ENCODE measurements at regions not wholly inside any gene's neighbourhood (a gene's known extent, or its start where the extent isn't known, plus 50 kb on each side); places are given as distances from the start of the nearest gene placed in this dataset.

GRCh38 chr18:59083136-59083818 is 56.4 kb upstream of the SEC11C start:
- no peak for ATAC-seq
- TF ChIP-seq ZNF565 (CRISPR knock-in tag; conservative IDR thresholded peaks at IDR 0.05; ENCODE audit: low read depth) (no peak), GLIS3 (CRISPR knock-in tag; IDR thresholded peaks at IDR 0.05) (no peak), ZC3H10 (CRISPR knock-in tag; IDR thresholded peaks at IDR 0.05) (no peak), ZNF70 (CRISPR knock-in tag; IDR thresholded peaks at IDR 0.05) (no peak), ZFP3 (CRISPR knock-in tag; IDR thresholded peaks at IDR 0.05) (no peak), PPARA (CRISPR knock-in tag; IDR thresholded peaks at IDR 0.05; ENCODE audit: borderline replicate concordance) (no peak), ESRRG (CRISPR knock-in tag; IDR thresholded peaks at IDR 0.05) (no peak), ARNTL (CRISPR knock-in tag; IDR thresholded peaks at IDR 0.05; ENCODE audit: borderline replicate concordance, low read depth) (no peak), SNAI2 (CRISPR knock-in tag; IDR thresholded peaks at IDR 0.05) (no peak), TSHZ2 (CRISPR knock-in tag; IDR thresholded peaks at IDR 0.05) (no peak), POU6F1 (CRISPR knock-in tag; IDR thresholded peaks at IDR 0.05; ENCODE audit: borderline replicate concordance, low read depth) (no peak), BACH2 (CRISPR knock-in tag; IDR thresholded peaks at IDR 0.05; ENCODE audit: borderline replicate concordance) (no peak), OSR1 (CRISPR knock-in tag; IDR thresholded peaks at IDR 0.05) (no peak), TCF4 (CRISPR knock-in tag; IDR thresholded peaks at IDR 0.05; ENCODE audit: borderline replicate concordance) (no peak), CSDC2 (CRISPR knock-in tag; IDR thresholded peaks at IDR 0.05) (no peak), TOX (CRISPR knock-in tag; IDR thresholded peaks at IDR 0.05; ENCODE audit: borderline replicate concordance) (no peak), ZNF8 (CRISPR knock-in tag; IDR thresholded peaks at IDR 0.05) (no peak)

GRCh38 chr18:59085126-59085794 is 54.4 kb upstream of the SEC11C start:
- ATAC-seq: no peak
- TF ChIP-seq ZNF565 (CRISPR knock-in tag; conservative IDR thresholded peaks at IDR 0.05; ENCODE audit: low read depth) (no peak), TSHZ2 (CRISPR knock-in tag; IDR thresholded peaks at IDR 0.05) (no peak), PATZ1 (CRISPR knock-in tag; IDR thresholded peaks at IDR 0.05; ENCODE audit: borderline replicate concordance) (no peak), CREB5 (CRISPR knock-in tag; IDR thresholded peaks at IDR 0.05; ENCODE audit: low read depth) (no peak), ZC3H10 (CRISPR knock-in tag; IDR thresholded peaks at IDR 0.05) (no peak), ARNTL (CRISPR knock-in tag; IDR thresholded peaks at IDR 0.05; ENCODE audit: borderline replicate concordance, low read depth) (no peak), ZNF8 (CRISPR knock-in tag; IDR thresholded peaks at IDR 0.05) (no peak), PPARA (CRISPR knock-in tag; IDR thresholded peaks at IDR 0.05; ENCODE audit: borderline replicate concordance) (no peak), CSDC2 (CRISPR knock-in tag; IDR thresholded peaks at IDR 0.05) (no peak), BACH2 (CRISPR knock-in tag; IDR thresholded peaks at IDR 0.05; ENCODE audit: borderline replicate concordance) (no peak), GLIS3 (CRISPR knock-in tag; IDR thresholded peaks at IDR 0.05) (no peak), OSR1 (CRISPR knock-in tag; IDR thresholded peaks at IDR 0.05) (no peak), ZFP30 (CRISPR knock-in tag; IDR thresholded peaks at IDR 0.05) (no peak), SNAI2 (CRISPR knock-in tag; IDR thresholded peaks at IDR 0.05) (no peak), TCF4 (CRISPR knock-in tag; IDR thresholded peaks at IDR 0.05; ENCODE audit: borderline replicate concordance) (no peak)

Data from SK-N-SH treated with all-trans-retinoic acid at 6 μM for 48 hours (cell line).